ENCODE measurements at regions not wholly inside any gene's neighbourhood (a gene's known extent, or its start where the extent isn't known, plus 50 kb on each side); places are given as distances from the start of the nearest gene placed in this dataset.

DNA sequence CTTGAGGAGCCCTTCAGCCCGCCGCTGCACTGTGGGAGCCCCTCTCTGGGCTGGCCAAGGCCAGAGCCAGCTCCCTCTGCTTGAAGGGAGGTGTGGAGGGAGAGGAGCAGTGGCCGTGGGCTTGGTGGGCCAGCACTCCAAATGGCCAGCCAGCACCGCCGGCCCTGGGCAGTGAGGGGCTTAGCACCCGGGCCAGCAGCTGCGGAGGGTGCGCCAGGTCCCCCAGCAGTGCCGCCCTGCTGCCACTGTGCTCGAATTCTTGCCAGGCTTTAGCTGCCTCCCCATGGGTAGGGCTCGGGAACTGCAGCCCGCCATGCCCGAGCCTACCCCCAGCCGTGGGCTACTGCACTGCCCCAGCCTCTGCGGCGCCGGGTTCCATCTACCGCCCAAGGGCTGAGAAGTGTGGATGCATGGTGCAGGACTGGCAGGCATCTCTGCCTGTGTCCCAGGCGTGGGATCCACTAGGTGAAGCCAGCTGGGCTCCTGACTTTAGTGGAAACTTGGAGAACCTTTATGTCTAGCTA lies 82.7 kb downstream of the KCNA4 start:
- Histone ChIP-seq H3K27ac (ENCODE audit: low read depth, low read length) (no peak overlapping the region), H3K4me3 (replicated peaks in 1 of 2; ENCODE audit: low read depth in 1 of 2, low read length in 2 of 2) (no peak overlapping the region), H3K4me2 (ENCODE audit: low read length) (no peak overlapping the region), H3K9me3 (ENCODE audit: control insufficient read depth in 1 of 2, insufficient read depth in 1 of 2, low read depth in 1 of 2, low read length in 2 of 2) (0 out of 4 replicates have a peak, but pooled peaks cover 0 to 2% of the 10 kb centered on the region in 2 experiments), H4K20me1 (ENCODE audit: insufficient read depth) (no peaks in the 10 kb centered on the region), H2AFZ (ENCODE audit: low read depth, low read length, poor library complexity, severe bottlenecking) (no peak overlapping the region), H3K9ac (ENCODE audit: low read length) (no peak overlapping the region), H3K36me3 (ENCODE audit: control insufficient read depth in 1 of 2, insufficient read depth in 2 of 2, low read length in 2 of 2) (no peaks in the 10 kb centered on the region), H3K79me2 (ENCODE audit: insufficient read depth, low read length) (no peaks in the 10 kb centered on the region), H3K4me1 (ENCODE audit: control insufficient read depth in 1 of 2, insufficient read depth in 2 of 2, low read length in 2 of 2) (no peaks in the 10 kb centered on the region), H3K9me2 (ENCODE audit: insufficient read depth) (no peaks in the 10 kb centered on the region), H3K27me3 (ENCODE audit: insufficient read depth, low read length) (no peaks in the 10 kb centered on the region)
- ChIA-PET POLR2A (no interaction called here), RAD21 (ENCODE audit: low non-redundant PET in 1 of 2, low total read pairs in 2 of 2, uncharacterized antibody in 2 of 2, unreplicated experiment in 2 of 2) (no interaction called here), CTCF (no interaction called here)
- no peak for TF ChIP-seq RAD21 (IDR thresholded peaks at IDR 0.05; ENCODE audit: low read depth)
- TF ChIP-seq ZNF274 (IDR thresholded peaks at IDR 0.05; ENCODE audit: low read depth, low read length) = no peak
- TF ChIP-seq CEBPB (IDR thresholded peaks at IDR 0.05; ENCODE audit: low read depth) = no peak
- TF ChIP-seq EZH2phosphoT487 (IDR thresholded peaks at IDR 0.05; ENCODE audit: borderline replicate concordance) = no peak
- no peak for TF ChIP-seq SRF (IDR thresholded peaks at IDR 0.05; ENCODE audit: low read depth)
- no peak for TF ChIP-seq SIN3A (IDR thresholded peaks at IDR 0.05; ENCODE audit: low read depth)
- TF ChIP-seq TCF7L2 (IDR thresholded peaks at IDR 0.05; ENCODE audit: borderline replicate concordance, extremely low read depth, insufficient read depth, insufficient read length) = no peak
- no peak for TF ChIP-seq YY1 (IDR thresholded peaks at IDR 0.05; ENCODE audit: extremely low read depth, insufficient replicate concordance, low read depth, low read length)
- TF ChIP-seq, protein P1, sequence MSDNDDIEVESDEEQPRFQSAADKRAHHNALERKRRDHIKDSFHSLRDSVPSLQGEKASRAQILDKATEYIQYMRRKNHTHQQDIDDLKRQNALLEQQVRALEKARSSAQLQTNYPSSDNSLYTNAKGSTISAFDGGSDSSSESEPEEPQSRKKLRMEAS (IDR thresholded peaks at IDR 0.05) = no peak
- no peak for TF ChIP-seq SP1 (IDR thresholded peaks at IDR 0.05; ENCODE audit: low read depth)
- no peak for TF ChIP-seq CBX3 (IDR thresholded peaks at IDR 0.05; ENCODE audit: low read depth)
- TF ChIP-seq ATF3 (IDR thresholded peaks at IDR 0.05) = no peak
- TF ChIP-seq EGR1 (IDR thresholded peaks at IDR 0.05; ENCODE audit: low read depth) = no peak
- TF ChIP-seq JUND (IDR thresholded peaks at IDR 0.05) = no peak
- TF ChIP-seq POLR2A (IDR thresholded peaks at IDR 0.05; ENCODE audit: borderline replicate concordance, extremely low read depth, insufficient read depth, insufficient read length) = no peak
- no TSS peak for BruUV-seq (replicated peaks)
- no peak for ATAC-seq
- DNase-seq (ENCODE audit: low read depth, low spot score) = no peak
- intact Hi-C loops (cut with micrococcal nuclease) = no loop called here
